Nucleus accumbens (tissue), 56 donors: ENCODE measurements at regions not wholly inside any gene's neighbourhood (a gene's known extent, or its start where the extent isn't known, plus 50 kb on each side); places are given as distances from the start of the nearest gene placed in this dataset.
"Not testable (repeated sequence)": the region's sequence is repeated elsewhere in the genome, so short reads cannot be mapped to it uniquely, and the experiment has no call there.

Experiments
- DNase-seq, 56 donors: peaks; one replicate each; lab custom pipeline; 2025; lab: John Stamatoyannopoulos, UW

DNA sequence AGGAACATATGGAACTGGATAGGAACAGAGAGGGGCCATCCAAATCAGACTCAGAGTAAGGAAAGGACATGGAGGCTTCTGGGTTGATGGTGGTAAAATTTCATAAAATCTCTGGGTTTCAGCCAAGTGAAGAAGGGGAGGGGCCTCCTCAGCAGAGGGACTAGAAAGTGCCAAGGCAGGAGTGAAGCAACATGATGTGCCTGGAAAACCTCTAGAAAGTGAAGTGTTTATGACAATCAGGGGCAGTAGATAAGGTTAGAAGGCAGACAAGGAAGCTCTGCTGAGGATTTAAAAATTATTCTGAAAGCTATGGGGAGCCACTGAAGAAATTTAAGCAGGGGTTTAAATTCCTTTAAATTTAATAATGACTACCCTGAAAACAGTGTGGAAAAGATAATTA lies 126.0 kb upstream of the TENT5A start:
- DNase-seq, result no peak

DNA sequence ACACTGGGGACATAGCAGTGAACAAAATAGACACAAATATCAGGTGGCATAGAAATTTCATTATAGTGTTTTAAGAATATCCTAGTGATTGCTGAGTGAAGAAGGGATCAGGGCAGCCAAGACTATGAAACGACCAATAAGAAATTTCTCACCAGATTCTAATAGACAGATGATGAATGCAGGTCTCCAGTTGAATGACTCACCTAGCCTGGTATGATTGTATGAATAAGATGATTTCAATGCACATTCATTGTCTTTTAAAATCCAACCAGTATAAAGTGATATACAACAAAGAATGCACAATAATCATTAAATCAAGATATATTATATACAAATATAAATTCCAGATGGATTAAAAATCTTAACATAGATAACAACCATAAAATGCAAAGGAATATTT lies 124.5 kb upstream of the TENT5A start:
- no peak for DNase-seq

DNA sequence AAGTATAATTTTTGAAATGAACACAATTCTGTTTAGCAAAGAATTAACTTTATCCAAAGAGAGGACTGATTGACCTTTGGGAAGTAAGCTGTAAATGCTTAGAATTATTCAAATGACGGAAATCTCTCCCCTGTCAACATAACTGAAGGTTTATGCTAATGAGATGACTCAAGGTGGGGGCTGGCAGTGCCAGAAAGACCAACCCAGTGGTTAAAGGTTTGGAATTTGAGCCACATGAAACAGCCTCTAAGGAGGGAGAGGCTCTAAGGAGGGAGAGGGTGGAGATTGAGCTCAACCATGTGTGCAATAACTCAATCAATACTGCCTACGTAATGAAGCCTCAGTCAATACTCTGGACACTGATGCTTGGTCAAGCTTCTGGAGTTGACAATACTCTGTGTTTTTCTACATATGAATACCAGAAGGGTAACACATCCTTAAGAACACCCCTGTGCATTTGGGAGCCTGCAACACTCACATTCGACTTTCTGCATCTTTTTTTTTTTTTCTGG lies 123.4 kb upstream of the TENT5A start:
- DNase-seq, result no peak

DNA sequence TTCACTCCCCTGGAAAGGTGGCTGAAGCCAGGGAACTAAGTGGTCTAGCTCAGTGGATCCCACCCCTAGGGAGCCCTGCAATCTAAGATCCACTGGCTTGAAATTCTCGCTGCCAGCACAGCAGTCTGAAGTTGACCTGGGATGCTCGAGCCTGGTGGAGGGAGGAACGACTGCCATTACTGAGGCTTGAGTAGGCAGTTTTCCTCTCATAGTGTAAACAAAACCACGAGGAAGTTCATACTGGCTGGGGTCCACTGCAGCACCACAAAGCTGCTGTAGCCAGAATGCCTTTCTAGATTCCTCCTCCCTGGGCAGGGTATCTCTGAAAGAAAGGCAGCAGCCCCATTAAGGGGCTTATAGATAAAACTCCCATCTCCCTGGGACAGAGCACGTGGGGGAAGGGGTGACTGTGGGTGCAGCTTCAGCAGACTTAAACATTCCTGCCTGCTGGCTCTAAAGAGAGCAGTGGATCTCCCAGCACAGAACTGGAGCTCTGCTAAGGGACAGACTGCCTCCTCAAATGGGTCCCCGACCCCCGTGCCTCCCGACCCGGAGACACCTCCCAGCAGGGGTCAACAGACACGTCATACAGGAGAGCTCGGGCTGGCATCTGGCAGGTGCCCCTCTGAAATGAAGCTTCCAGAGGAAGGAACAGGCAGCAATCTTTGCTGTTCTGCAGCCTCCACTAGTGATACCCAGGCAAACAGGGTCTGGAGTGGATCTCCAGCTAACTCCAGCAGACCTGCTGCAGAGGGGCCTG lies 117.4 kb upstream of the TENT5A start:
- DNase-seq, result not testable (repeated sequence)

DNA sequence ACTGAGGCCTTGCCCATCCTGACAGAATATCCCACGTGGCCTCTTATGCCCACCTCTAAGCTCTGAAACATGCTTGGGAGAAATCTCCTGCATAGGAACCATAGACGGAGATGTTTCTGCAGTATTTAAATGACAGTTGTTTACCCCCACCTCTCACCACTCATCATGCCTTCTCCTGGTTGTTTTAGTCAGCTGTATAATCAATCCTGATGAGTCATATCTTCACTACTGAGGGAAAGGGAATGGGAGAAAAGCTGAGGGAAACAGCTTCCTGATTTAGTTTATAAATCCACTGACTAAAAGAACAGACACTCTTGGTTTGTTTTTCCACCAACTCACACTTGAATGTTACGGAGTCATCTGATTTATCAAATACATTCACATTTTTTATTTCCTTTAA lies 113.2 kb upstream of the TENT5A start:
- no peak for DNase-seq

DNA sequence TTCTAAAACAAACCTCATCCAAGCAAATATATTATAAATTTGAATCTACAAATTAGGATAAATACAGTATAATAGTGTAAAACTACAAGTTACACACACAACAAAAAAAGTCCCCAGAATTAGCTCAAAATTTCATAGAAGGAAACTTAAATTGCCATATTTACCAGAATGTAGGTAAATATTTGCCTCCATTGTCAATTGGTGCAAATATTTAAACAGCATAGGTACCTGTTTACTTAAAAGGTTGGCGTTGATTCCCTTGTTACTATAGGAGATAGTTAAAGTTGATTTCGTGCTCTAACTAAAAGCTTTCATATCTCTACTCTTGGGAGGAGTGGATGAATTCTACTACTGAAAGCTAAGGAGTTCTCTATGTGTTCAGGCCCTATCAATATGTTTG lies 111.6 kb upstream of the TENT5A start:
- no peak for DNase-seq

DNA sequence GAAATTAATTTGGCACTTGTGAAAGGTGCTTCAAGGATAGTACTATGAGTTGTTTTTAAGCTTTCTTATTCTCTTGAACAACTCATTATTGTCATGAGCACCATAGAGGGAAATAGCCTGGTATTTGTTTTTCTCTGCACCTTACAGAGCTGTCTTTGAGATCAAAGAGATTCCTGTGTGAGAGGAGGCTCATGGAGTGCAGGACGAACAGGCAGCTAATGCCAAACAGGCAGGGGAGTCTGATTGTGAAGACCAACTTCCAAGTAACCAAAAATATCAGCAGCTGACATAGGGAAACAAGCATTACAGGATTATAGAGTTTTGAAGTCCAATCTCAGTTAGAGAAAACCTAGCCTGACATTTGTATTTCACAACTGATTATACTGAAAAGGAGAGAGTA lies 110.6 kb upstream of the TENT5A start:
- DNase-seq, result no peak

DNA sequence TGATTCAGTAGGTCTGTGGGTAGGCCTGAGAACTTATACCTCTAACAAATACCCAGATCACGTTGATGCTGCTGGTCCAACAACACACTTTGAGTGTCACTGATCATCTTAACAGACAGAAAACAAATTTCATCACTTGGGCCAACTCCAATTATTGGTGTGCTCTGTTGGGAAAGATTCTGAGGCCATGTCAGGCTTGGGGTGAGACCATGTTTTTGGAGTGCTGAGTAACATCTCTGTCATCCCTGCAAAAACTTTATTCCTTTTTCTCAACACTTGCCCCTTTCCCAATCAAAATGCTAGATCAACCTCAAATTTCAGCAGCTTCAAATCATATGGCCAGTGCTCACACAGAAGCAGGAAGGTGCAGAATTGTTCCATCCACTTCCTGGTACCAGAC lies 108.8 kb upstream of the TENT5A start:
- DNase-seq, result no peak

DNA sequence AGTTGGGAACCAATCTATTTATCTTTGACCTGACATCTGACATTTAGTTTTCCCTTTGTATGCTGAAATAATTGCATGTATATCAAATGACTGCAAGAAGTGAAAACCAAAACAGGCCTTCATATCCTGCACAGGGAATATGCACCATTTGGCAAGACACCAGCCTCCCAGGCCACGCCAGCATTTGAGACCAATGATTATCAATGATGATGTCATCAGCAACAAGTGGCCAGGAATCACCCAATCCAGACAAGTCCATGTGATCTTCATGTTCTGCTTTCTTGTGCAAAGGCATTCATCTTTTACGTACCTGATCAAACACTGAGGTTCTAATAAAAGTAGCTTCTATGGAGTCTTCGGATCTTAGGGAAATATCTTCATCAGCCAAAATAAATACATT lies 107.4 kb upstream of the TENT5A start:
- no peak for DNase-seq

DNA sequence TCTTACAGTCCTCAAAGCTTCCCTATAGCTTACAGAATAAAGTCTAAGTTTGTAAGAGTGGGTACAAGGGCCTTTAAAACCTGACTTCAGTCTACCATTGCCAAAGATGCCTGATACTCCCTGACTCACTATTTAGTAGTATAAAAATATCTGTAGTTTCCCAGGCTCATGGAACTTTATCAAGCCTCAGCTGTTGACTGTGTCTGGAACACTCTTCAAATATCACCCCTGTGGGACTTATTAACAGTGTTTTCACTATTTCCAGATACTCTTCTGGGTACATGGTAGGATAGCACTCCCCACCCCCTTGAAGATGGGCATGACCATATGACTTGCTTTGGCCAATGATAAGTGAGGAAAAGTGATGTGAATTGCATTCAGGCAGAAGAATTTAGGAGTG lies 105.3 kb upstream of the TENT5A start:
- DNase-seq, result no peak

DNA sequence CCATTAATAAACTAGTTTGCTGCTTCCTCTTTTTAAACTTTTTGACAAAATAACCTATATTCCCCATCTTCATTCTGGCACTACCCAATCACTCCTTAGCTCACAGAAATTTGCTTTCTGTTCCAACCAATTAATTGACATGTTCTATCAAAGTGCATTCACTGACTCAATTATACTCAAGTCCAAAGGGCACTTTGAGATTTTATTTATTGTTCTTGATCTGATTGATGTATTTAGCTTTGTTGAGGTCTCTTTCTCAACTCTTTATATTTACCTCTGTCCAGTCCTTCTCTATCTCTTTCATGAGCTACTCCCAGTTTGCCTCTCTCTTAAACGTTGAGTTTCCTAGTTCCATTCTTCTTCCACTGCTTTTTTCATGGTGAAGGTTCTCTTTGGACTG lies 104.4 kb upstream of the TENT5A start:
- DNase-seq, result no peak

DNA sequence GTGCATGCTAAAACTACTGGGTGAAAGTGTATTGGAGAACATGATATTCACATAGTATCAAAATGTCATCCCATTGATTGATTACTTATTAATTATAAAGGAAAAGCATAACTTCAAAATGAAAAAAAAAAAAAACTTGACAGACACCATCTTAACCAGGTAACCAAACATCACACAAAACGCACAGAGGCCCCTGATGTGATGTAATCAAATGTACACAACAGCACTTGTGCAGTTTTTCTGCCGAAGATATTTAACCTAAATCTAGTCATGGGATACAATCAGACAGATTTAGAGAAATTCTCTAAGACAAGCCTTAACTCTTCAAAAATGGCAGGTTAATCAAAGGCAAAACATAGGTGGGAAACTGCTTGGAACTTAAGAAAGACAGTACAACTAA lies 102.0 kb upstream of the TENT5A start:
- DNase-seq, result no peak

DNA sequence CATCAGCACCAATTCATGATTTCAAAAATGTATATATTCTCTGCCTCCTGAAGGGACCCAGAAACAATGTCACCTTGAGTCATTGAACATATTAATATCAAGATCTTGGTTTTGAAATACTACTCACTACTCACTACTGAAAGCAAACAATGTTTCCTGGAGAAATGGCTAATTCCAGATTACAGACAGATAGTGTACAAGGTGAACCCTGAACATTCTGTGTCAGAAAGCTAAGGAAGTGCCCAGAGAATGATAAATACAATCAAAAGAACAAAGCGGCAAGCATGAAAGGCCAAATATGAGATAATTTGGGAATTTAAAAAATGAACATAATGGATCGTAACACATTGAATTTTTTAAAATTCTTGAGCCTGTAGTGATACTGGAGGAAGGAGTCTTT lies 101.5 kb upstream of the TENT5A start:
- no peak for DNase-seq

DNA sequence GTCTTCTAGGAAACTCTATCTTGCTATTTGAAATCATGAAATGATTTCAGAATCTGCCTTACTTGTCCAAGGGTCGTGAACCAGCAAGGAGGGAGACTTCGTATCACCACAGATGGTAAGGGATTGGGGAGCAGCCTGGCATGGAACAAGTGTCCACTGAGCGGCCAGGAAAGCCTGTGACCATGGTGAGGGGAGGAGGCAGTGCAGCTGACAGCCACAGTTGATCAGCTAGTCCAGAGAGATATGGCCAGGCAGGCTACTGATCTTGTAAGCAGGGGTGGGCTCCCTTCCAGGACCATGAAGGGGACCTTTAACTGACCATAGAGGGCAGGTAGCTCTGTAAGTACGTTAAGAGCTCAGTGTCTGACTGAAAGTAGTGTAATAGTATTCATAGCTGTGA lies 96.8 kb upstream of the TENT5A start:
- DNase-seq, result no peak

DNA sequence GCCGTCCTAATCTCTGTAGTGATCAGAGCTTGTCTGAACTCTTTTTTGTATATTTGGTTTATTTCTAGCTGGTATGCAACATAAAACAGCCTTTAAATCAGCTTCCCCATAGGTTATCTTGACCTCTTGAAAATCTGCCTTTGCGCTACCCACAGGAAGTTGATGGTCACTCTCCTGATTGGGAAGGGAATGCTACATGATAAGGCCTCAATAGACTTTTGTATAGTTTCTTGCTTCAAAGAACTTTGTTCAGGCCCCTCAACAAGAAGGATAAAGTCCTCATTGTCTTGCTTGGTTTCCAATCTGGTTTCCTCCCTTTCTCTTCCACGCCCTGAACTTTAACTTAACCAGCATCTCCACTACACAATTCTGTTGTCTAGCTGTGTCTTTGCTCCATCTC lies 95.4 kb upstream of the TENT5A start:
- no peak for DNase-seq

DNA sequence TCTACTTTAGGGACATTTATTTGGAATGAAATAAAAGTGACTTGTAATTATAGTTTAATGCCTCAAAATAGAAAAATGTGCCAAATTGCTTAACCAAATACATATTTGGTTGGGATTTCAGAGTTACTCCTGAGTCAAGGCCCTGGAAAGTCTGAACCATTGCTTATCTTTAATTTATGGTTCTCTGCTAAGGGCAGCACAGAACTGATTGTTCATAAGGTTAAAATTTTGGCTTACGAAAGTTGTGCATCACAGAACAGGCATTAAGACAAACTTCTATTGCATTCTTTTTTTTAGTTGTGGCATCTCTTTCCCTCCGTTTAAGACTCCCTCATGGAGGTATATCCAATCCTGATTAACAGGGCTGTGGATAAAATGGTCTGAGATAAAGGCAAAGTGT lies 92.2 kb upstream of the TENT5A start:
- no peak for DNase-seq

DNA sequence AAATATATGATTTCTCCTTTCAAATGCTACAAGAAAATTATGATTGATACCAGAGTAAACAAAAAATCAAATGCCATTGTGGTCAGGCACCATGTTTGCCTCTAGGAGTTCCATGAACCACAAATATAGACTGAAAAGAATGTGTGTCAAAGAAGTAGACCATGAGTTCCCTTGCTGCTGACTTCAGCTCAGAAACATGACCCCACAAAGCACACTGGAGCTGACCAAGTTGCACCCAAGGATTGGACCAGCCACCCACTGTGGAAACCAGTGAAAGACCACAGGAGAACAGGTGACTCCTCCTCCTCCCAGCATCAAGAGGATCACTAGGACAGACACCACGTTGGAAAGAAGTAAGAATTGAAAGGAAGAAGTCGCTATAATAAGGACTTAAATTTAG lies 90.8 kb upstream of the TENT5A start:
- no peak for DNase-seq

DNA sequence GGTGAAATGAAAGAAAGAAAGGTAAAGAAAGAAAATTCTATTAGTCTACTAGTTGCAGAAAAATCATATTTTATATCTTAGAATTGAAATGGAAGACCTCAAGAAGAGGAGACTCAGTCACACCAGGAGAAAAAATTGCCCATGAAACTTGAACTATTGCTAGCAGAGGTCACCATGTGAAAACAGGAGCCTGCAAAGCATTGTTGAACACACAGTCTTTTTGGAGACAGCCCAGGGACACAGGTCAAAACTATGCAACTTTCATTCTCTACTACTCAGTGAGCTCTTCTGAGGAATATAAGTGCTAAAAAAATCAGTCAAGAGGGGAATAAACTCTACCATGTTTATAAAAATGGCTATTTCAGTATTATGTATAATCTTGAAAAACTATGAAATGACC lies 89.8 kb upstream of the TENT5A start:
- DNase-seq, result no peak

DNA sequence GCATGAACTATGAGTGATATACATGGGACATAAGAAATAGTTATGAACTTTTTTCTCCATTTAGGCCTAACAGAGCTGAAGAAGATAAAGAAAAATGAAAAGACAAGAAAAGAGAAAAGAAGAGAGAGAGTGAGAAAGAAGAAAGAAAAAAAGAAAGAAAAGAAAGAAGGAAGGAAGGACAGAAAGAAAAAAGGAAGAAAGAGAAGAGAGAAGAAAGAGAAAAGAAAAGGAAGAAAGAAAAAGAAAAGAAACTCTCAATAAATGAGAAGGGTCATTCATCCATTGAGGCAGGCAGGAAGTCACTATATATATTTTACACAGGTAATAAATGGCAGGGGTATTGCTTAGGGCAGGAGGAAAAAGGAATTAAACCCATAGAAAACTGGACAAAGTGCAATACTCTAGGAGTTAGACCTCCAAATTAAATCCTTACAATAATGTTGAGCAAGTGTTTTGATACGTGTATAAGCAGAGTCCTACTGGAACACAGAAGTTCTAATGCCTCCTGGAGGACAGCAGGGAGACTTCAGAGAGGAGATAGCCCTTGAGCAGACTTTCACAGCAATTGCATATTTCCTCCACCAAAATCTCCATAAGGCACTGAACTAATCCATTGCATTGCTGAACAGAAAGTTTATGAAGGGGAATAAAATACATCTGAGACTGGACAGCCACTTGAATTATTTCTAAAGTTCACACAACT lies 86.4 kb upstream of the TENT5A start:
- no peak for DNase-seq

DNA sequence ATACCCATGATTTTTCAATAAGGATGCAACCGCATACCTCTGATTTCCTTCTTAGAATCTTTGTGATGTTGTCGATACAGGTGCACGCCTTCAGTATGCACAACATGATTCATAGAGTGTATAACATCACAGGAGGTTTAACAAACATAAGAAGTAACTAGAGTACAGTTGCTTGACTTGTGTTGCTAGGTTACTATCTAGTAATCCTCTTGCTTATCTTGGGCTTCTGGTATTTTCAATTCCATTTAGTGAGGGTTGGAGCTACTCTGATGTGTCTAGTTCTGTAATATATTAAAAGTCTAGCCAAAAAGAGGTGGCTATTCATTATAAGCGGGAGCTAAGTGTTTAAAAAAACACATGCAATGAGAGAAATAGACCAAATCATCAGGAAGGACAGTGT lies 85.5 kb upstream of the TENT5A start:
- no peak for DNase-seq

DNA sequence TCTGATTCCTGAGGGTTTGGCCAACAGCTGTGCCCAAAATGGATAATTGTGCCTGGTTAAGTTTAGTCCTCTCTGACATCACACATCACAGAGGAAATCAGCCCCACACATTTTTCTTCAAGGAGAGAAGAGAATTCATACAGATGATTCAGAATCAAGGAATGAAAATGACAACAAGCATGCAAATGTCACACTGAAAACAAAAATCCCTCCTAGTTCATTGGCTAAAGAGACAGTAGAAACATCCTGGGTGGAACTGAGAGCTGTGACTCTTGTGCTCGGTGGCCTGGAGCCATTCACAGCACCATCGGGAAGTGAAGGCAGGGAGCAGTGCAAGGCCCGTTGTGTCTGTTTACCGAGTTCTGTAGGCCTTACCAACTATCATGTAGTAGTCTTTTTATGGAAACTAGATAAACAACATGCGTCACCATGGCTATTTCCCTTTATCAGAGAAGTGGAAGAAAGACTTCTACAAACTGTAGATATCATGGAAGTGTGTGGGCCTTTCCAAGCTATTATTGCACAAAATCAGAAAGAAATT lies 81.7 kb upstream of the TENT5A start:
- no peak for DNase-seq

DNA sequence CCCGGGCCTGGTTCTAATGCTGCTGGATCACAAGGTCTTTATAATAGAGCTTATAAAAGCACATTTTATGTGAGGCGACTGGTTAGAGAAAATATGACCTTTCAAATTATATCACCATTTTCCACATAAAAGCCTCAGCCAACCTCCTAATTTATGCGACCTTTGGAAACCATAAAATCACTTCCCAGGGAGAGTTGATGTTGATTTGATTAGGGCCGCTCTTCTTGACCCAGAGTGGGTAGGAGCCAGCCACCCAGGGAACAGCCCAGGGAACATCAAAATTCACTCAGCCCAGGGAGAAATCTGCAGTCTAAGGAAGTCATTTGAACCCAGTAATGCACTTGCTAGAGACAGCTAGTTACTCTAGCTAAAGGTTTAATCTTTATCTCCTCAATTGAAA lies 79.8 kb upstream of the TENT5A start:
- DNase-seq, result no peak
